CD4-positive, alpha-beta T cell (primary cell): ENCODE measurements at regions not wholly inside any gene's neighbourhood (a gene's known extent, or its start where the extent isn't known, plus 50 kb on each side); places are given as distances from the start of the nearest gene placed in this dataset.
"Not testable (repeated sequence)": the region's sequence is repeated elsewhere in the genome, so short reads cannot be mapped to it uniquely, and the experiment has no call there.

Source experiments
- ATAC-seq: fragments of 200-7000 bp; cut with Tn5 transposase; one replicate; pipeline ENCODE4 v1.10.0; 2022; ENCODE audit warnings: mild to moderate bottlenecking; ENCODE audit not compliant: poor library complexity
- CTCF ChIA-PET: fragments of 350-600 bp; sonication (Branson Sonifier 250); formaldehyde crosslinking; loops from one replicate; lab custom pipeline; 2021; ENCODE audit warnings: antibody characterized with exemption, inconsistent platforms; lab: Charles Lee
- POLR2A ChIA-PET: fragments of 350-600 bp; sonication (Branson Sonifier 250); formaldehyde crosslinking; loops from one replicate; lab custom pipeline; 2021; ENCODE audit warnings: antibody characterized with exemption, inconsistent platforms; lab: Charles Lee
- DNase-seq, 14 experiments: peaks; one replicate each; pipeline ENCODE4 v3.0.0-alpha.2; 2013 to 2020; ENCODE audit warnings: mixed read lengths in 2 of 14
- H3K27ac ChIP-seq, 2 donors: one replicate each; pipeline versions ENCODE4 v1.5.1 to v1.7.0; 2013; ENCODE audit warnings: low read length in 2 of 2, low read depth in 1 of 2, mild to moderate bottlenecking in 1 of 2
- H3K27me3 ChIP-seq, 2 experiments: 1 replicate in 1 of 2; 2 replicates in 1 of 2; pipeline versions ENCODE4 v1.6.1 to v1.7.0; 2013; ENCODE audit warnings: low read length in 2 of 2, control low read depth in 1 of 2, mild to moderate bottlenecking in 1 of 2, moderate library complexity in 1 of 2; ENCODE audit not compliant: insufficient read depth in 2 of 2, control insufficient read depth in 1 of 2
- H3K36me3 ChIP-seq: one replicate; pipeline ENCODE4 v1.6.1; 2013; ENCODE audit warnings: low read length, control low read depth; ENCODE audit not compliant: insufficient read depth
- H3K4me1 ChIP-seq: one replicate; pipeline ENCODE4 v1.6.1; 2013; ENCODE audit warnings: low read length, control low read depth; ENCODE audit not compliant: insufficient read depth
- H3K4me3 ChIP-seq: one replicate; pipeline ENCODE4 v1.5.1; 2013; ENCODE audit warnings: mild to moderate bottlenecking, low read length, moderate library complexity
- H3K9me3 ChIP-seq, 2 experiments: 1 replicate in 1 of 2; 2 replicates in 1 of 2; pipeline versions ENCODE4 v1.6.1 to v1.7.0; 2013; ENCODE audit warnings: low read length in 2 of 2, mild to moderate bottlenecking in 2 of 2, control low read depth in 1 of 2, moderate library complexity in 1 of 2; ENCODE audit not compliant: control insufficient read depth in 1 of 2, insufficient read depth in 1 of 2
- H3K27ac Mint-ChIP-seq: one replicate; pipeline ENCODE4 v1.8.0; 2020; ENCODE audit warnings: mixed read lengths
- H3K27me3 Mint-ChIP-seq: one replicate; pipeline ENCODE4 v1.8.0; 2021; ENCODE audit warnings: mixed read lengths
- H3K36me3 Mint-ChIP-seq: one replicate; pipeline ENCODE4 v1.8.0; 2021; ENCODE audit warnings: low read depth, mixed read lengths
- H3K4me1 Mint-ChIP-seq: one replicate; pipeline ENCODE4 v1.8.0; 2021; ENCODE audit warnings: low read depth, mixed read lengths
- H3K4me3 Mint-ChIP-seq: one replicate; pipeline ENCODE4 v1.8.0; 2020; ENCODE audit warnings: mild to moderate bottlenecking, mixed read lengths
- H3K9me3 Mint-ChIP-seq: one replicate; pipeline ENCODE4 v1.8.0; 2020; ENCODE audit warnings: mixed read lengths
- CTCF ChIP-seq: fragments of 200-600 bp; IDR thresholded peaks from one replicate; pipeline ENCODE4 v1.8.0; 2022; ENCODE audit warnings: antibody characterized with exemption, mild to moderate bottlenecking
- intact Hi-C, 2 experiments: fragments of 100-400 bp; cut with DNase I in 1 of 2; cut with micrococcal nuclease in 1 of 2; formaldehyde crosslinking; loops; one replicate each; pipeline versions ENCODE4 v1.15.1 to v1.9.0; 2023 to 2025; cut with DNase I, micrococcal nuclease

- no peaks in the 10 kb centered on the region for H3K36me3 ChIP-seq
- intact Hi-C loops = no loop called here
- ChIA-PET POLR2A (no interaction called here), CTCF (no interaction called here)
- no peak for ATAC-seq
- no peaks in the 10 kb centered on the region for H3K36me3 Mint-ChIP-seq
- no peaks in the 10 kb centered on the region for H3K27me3 ChIP-seq
- H3K4me1 ChIP-seq = no peaks in the 10 kb centered on the region
- H3K4me3 ChIP-seq = no peak overlapping the region
- peaks cover 0 to 8% of the 10 kb centered on the region in 2 experiments for H3K9me3 ChIP-seq
- no peaks in the 10 kb centered on the region for H3K27me3 Mint-ChIP-seq
- H3K4me3 Mint-ChIP-seq = no peak overlapping the region
- no peak overlapping the region for H3K27ac Mint-ChIP-seq
- no peak for TF ChIP-seq CTCF
- peaks cover 12% of the 10 kb centered on the region for H3K9me3 Mint-ChIP-seq
- no peak overlapping the region for H3K27ac ChIP-seq
- DNase-seq = no peak
- no peaks in the 10 kb centered on the region for H3K4me1 Mint-ChIP-seq
These were observed 167.8 kb downstream of the TTC6 start for GRCh38 chr14:37763266-37763665.

- H3K27me3 Mint-ChIP-seq, H3K27ac ChIP-seq, H3K36me3 ChIP-seq, CTCF ChIA-PET, H3K27me3 ChIP-seq, DNase-seq, H3K4me3 ChIP-seq, intact Hi-C loops, H3K4me3 Mint-ChIP-seq, H3K4me1 Mint-ChIP-seq, H3K36me3 Mint-ChIP-seq, ATAC-seq, H3K4me1 ChIP-seq, H3K9me3 ChIP-seq, H3K27ac Mint-ChIP-seq, POLR2A ChIA-PET: not testable (repeated sequence)
- H3K9me3 Mint-ChIP-seq = peaks cover 16% of the 10 kb centered on the region
These were observed 176.9 kb downstream of the TTC6 start for GRCh38 chr14:37772283-37772682.

- no peaks in the 10 kb centered on the region for H3K4me1 Mint-ChIP-seq
- no peak overlapping the region for H3K27ac Mint-ChIP-seq
- peaks cover 24% of the 10 kb centered on the region for H3K9me3 Mint-ChIP-seq
- POLR2A ChIA-PET = no interaction called here
- H3K36me3 Mint-ChIP-seq = no peaks in the 10 kb centered on the region
- no peak for ATAC-seq
- Histone ChIP-seq H3K36me3 (no peaks in the 10 kb centered on the region), H3K9me3 (peaks cover 0 to 17% of the 10 kb centered on the region in 2 experiments), H3K4me3 (no peak overlapping the region), H3K4me1 (no peaks in the 10 kb centered on the region), H3K27ac (no peak overlapping the region), H3K27me3 (no peaks in the 10 kb centered on the region)
- H3K27me3 Mint-ChIP-seq = no peaks in the 10 kb centered on the region
- no peak for DNase-seq
- CTCF ChIA-PET = no interaction called here
- intact Hi-C loops = no loop called here
- no peak for TF ChIP-seq CTCF
- no peak overlapping the region for H3K4me3 Mint-ChIP-seq
These were observed 181.5 kb downstream of the TTC6 start for GRCh38 chr14:37776791-37777499.
